ENCODE measurements at regions not wholly inside any gene's neighbourhood (a gene's known extent, or its start where the extent isn't known, plus 50 kb on each side); places are given as distances from the start of the nearest gene placed in this dataset.

DNA sequence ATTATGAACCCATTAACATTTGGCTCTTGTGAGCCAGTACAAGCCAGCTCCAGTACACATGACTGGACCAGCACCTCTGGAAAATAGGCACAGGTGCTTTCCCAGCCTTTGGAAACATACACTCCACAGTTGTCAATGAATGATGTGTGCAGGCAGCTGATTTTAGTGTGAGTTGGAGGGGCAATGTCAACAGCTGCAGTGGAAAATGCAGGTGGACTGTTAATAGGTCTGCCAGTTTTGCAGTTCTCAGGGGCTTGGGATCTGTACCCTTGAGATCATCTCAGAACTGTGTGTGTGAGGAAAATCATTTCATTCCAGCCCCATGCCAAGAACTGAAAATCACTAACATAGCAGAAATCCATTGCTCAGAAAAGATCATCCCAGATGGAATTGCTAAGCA, 81.7 kb upstream of the CHRDL1 start:
- DNase-seq (ENCODE audit: extremely low read depth in 1 of 11, low read depth in 9 of 11, low spot score in 4 of 11), result no peak

DNA sequence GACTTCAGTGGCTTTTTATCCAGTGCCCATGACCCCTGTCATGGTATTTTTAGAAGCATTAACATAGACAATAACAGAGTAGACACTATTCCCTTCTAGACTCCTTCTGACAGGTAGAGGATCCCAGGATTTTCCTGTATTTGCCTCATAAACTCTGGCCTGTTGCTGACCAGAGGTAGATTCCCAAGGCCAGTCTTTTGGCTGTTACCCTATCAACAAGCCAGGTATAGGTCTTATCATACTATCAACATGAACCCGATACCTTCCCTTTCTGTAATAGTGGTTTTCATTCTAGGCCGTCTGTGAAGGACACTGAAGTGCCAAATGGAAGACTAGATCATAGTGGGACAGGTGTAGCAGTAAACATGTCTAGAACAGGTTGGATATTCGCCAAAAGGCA, 76.2 kb upstream of the CHRDL1 start:
- no peak for DNase-seq (ENCODE audit: extremely low read depth in 1 of 11, low read depth in 9 of 11, low spot score in 4 of 11)

- DNase-seq (ENCODE audit: extremely low read depth in 1 of 11, low read depth in 9 of 11, low spot score in 4 of 11), result no peak
Observed at GRCh38 chrX:110866421-110866820, 70.8 kb upstream of the CHRDL1 start.

GRCh38 chrX:110863883-110864282, 68.3 kb upstream of the CHRDL1 start:
- DNase-seq (ENCODE audit: extremely low read depth in 1 of 11, low read depth in 9 of 11, low spot score in 4 of 11), result no peak

GRCh38 chrX:110858565-110858964, 62.9 kb upstream of the CHRDL1 start:
- no peak for DNase-seq (ENCODE audit: extremely low read depth in 1 of 11, low read depth in 9 of 11, low spot score in 4 of 11)

GRCh38 chrX:110853610-110854009, 58.0 kb upstream of the CHRDL1 start:
- peak in 2 of 11 donors; percentile 2 to 9 for DNase-seq (ENCODE audit: extremely low read depth in 1 of 11, low read depth in 9 of 11, low spot score in 4 of 11)

DNA sequence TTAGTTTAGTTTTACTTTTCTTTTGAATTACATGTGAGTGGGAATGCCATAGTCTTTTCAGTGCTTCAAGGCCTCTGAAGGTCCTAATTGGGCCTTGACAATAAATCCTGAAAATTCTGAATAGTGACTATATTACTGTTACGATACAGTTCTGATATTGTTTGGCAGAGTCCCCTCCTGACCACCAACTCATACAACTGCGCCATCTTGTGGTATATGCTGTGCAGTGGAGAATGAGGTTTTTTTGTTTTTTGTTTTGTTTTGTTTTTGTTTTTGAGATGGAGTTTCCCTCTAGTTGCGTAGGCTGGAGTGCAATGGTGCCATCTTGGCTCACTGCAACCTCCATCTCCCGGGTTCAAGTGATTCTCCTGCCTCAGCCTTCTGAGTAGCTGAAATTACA, 56.6 kb upstream of the CHRDL1 start:
- no peak for DNase-seq (ENCODE audit: extremely low read depth in 1 of 11, low read depth in 9 of 11, low spot score in 4 of 11)

- DNase-seq (ENCODE audit: extremely low read depth in 1 of 11, low read depth in 9 of 11, low spot score in 4 of 11), result no peak
Observed at GRCh38 chrX:110851780-110852179, 56.2 kb upstream of the CHRDL1 start.

DNA sequence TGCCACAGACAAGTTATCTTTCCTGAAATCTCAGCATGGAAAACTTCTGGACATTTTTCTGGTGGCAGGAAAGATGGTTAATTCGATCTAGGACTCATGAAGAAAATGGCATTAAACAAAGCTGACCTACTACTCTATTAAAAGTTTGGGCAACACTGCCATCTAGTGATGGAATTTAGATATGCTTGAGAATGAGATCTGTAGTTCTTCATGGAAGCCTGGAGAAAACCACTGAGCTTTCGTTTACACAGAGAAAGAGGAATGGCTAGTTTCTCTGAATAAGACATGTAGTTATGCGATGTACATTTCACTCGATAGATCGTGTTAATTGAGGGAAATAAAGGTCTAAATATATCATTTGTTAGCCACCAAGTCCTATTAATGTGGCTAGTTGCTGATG, 51.7 kb upstream of the CHRDL1 start:
- DNase-seq (ENCODE audit: extremely low read depth in 1 of 11, low read depth in 9 of 11, low spot score in 4 of 11), result peak in 10 of 11 donors; percentile 22 to 71 (median 48)

- no peak for DNase-seq (ENCODE audit: extremely low read depth in 1 of 11, low read depth in 9 of 11, low spot score in 4 of 11)
Observed at GRCh38 chrX:110846071-110846470, 50.5 kb upstream of the CHRDL1 start.
